IMR-90 (cell line): ENCODE measurements at regions not wholly inside any gene's neighbourhood (a gene's known extent, or its start where the extent isn't known, plus 50 kb on each side); places are given as distances from the start of the nearest gene placed in this dataset.

ENCODE experiments used
- ATAC-seq: fragments of 200-7000 bp; cut with Tn5 transposase; 2 replicates; pipeline ENCODE4 v1.9.1; 2020; ENCODE audit warnings: low read depth, mild to moderate bottlenecking, moderate library complexity
- BruUV-seq: library from RNA; stranded (reverse); fragments of 400-500 nt; replicated peaks from 2 replicates; lab custom pipeline; 2021; lab: Mats Ljungman, UMichigan
- CTCF ChIA-PET: fragments of 300-600 bp; formaldehyde crosslinking; extraction: SDS; loops from one replicate; lab custom pipeline; 2021; ENCODE audit warnings: antibody characterized with exemption; lab: Yijun Ruan, JAX
- POLR2A ChIA-PET: fragments of 300-600 bp; sonication (Branson Sonifier 250); formaldehyde crosslinking; loops from one replicate; lab custom pipeline; 2022; ENCODE audit warnings: antibody characterized with exemption; ENCODE audit not compliant: unreplicated experiment; lab: Charles Lee
- DNase-seq: peaks from one replicate; pipeline ENCODE4 v3.0.0; 2013
- H2AFZ ChIP-seq: replicated peaks from 2 replicates; pipeline ENCODE3; 2013; ENCODE audit warnings: low read length, mild to moderate bottlenecking; ENCODE audit not compliant: poor library complexity
- H2AK5ac ChIP-seq: 2 replicates; pipeline ENCODE4 v1.6.1; 2013; ENCODE audit warnings: low read depth, low read length, inconsistent platforms
- H2AK9ac ChIP-seq: replicated peaks from 2 replicates; pipeline ENCODE3; 2013; ENCODE audit warnings: mild to moderate bottlenecking, low read depth, low read length, moderate library complexity; ENCODE audit not compliant: poor library complexity
- H2BK120ac ChIP-seq: 2 replicates; pipeline ENCODE4 v1.6.1; 2013; ENCODE audit warnings: low read depth, low read length, inconsistent platforms
- H2BK15ac ChIP-seq: 3 replicates; pipeline ENCODE4 v1.6.1; 2013; ENCODE audit warnings: low read depth, low read length, inconsistent platforms
- H2BK20ac ChIP-seq: 2 replicates; pipeline ENCODE4 v1.6.1; 2013; ENCODE audit warnings: low read depth, mild to moderate bottlenecking, inconsistent platforms, low read length, moderate library complexity
- H2BK5ac ChIP-seq: 2 replicates; pipeline ENCODE4 v1.6.1; 2013; ENCODE audit warnings: mild to moderate bottlenecking, low read depth, low read length, inconsistent platforms; ENCODE audit not compliant: poor library complexity, severe bottlenecking
- H3K14ac ChIP-seq: replicated peaks from 2 replicates; pipeline ENCODE4 v1.6.1; 2013; ENCODE audit warnings: low read depth, low read length, inconsistent platforms
- H3K18ac ChIP-seq: 2 replicates; pipeline ENCODE4 v1.6.1; 2013; ENCODE audit warnings: low read depth, low read length, control low read depth
- H3K23ac ChIP-seq: 2 replicates; pipeline ENCODE4 v1.6.1; 2013; ENCODE audit warnings: low read depth, low read length, inconsistent platforms
- H3K27ac ChIP-seq: 2 replicates; pipeline ENCODE4 v1.5.1; 2013; ENCODE audit warnings: mild to moderate bottlenecking, control low read depth, low read length; ENCODE audit not compliant: insufficient read depth
- H3K27me3 ChIP-seq: 2 replicates; pipeline ENCODE4 v1.6.1; 2013; ENCODE audit warnings: low read length; ENCODE audit not compliant: control insufficient read depth, insufficient read depth
- H3K36me3 ChIP-seq: 2 replicates; pipeline ENCODE4 v1.6.1; 2013; ENCODE audit warnings: low read length, mixed read lengths; ENCODE audit not compliant: control insufficient read depth, insufficient read depth
- H3K4ac ChIP-seq: 2 replicates; pipeline ENCODE4 v1.6.1; 2013; ENCODE audit warnings: low read depth, low read length, inconsistent platforms
- H3K4me1 ChIP-seq: 2 replicates; pipeline ENCODE4 v1.6.1; 2013; ENCODE audit warnings: low read length, mixed read lengths; ENCODE audit not compliant: control insufficient read depth, insufficient read depth
- H3K4me2 ChIP-seq: 2 replicates; pipeline ENCODE4 v1.6.1; 2013; ENCODE audit warnings: low read depth, mild to moderate bottlenecking, control low read depth, low read length, moderate library complexity
- H3K4me3 ChIP-seq: 2 replicates; pipeline ENCODE4 v1.5.1; 2013; ENCODE audit warnings: low read depth, mild to moderate bottlenecking, control low read depth, low read length, moderate library complexity; ENCODE audit not compliant: insufficient read depth
- H3K56ac ChIP-seq: 2 replicates; pipeline ENCODE4 v1.6.1; 2013; ENCODE audit warnings: low read length, inconsistent platforms; ENCODE audit not compliant: insufficient read depth; ENCODE audit errors: extremely low read depth
- H3K79me1 ChIP-seq, 2 experiments: 2 replicates each; pipeline ENCODE4 v1.6.1; 2013; ENCODE audit warnings: low read length in 2 of 2, inconsistent platforms in 1 of 2, low read depth in 1 of 2
- H3K9ac ChIP-seq: 2 replicates; pipeline ENCODE4 v1.6.1; 2013; ENCODE audit warnings: low read depth, low read length, control low read depth
- H3K9me1 ChIP-seq: 2 replicates; pipeline ENCODE4 v1.6.1; 2013; ENCODE audit warnings: low read length, inconsistent platforms; ENCODE audit not compliant: insufficient read depth
- H3K9me3 ChIP-seq: 2 replicates; pipeline ENCODE4 v1.6.1; 2013; ENCODE audit warnings: low read length; ENCODE audit not compliant: control insufficient read depth, insufficient read depth
- H4K20me1 ChIP-seq: 2 replicates; pipeline ENCODE4 v1.6.1; 2013; ENCODE audit warnings: low read length, inconsistent platforms; ENCODE audit not compliant: insufficient read depth
- H4K5ac ChIP-seq: 2 replicates; pipeline ENCODE4 v1.6.1; 2013; ENCODE audit warnings: mild to moderate bottlenecking, low read depth, low read length, control low read depth
- H4K8ac ChIP-seq, 2 experiments: 2 replicates each; pipeline ENCODE4 v1.6.1; 2013; ENCODE audit warnings: low read depth in 2 of 2, low read length in 2 of 2, control low read depth in 1 of 2, inconsistent platforms in 1 of 2
- H4K91ac ChIP-seq: 2 replicates; pipeline ENCODE4 v1.6.1; 2013; ENCODE audit warnings: low read depth, low read length, inconsistent platforms; ENCODE audit not compliant: insufficient read depth
- CHD1 ChIP-seq: IDR thresholded peaks from 2 replicates; pipeline ENCODE4 v1.6.1; 2012; ENCODE audit warnings: low read depth, low read length, improper control_type of control experiment
- CTCF ChIP-seq: conservative IDR thresholded peaks from 2 replicates; pipeline ENCODE4 v1.5.1; 2012; ENCODE audit warnings: mild to moderate bottlenecking, low read depth, low read length, improper control_type of control experiment
- FOS ChIP-seq: fragments of 150-350 bp; IDR thresholded peaks from 2 replicates; pipeline ENCODE4 v1.6.1; 2016; ENCODE audit warnings: low read depth, low read length
- MAFK ChIP-seq: IDR thresholded peaks from 2 replicates; pipeline ENCODE4 v1.6.1; 2012; ENCODE audit warnings: low read depth, low read length, improper control_type of control experiment
- MAZ ChIP-seq: IDR thresholded peaks from 2 replicates; pipeline ENCODE4 v1.6.1; 2012; ENCODE audit warnings: low read depth, mild to moderate bottlenecking, low read length, improper control_type of control experiment, moderate library complexity, borderline replicate concordance
- NFE2L2 ChIP-seq: fragments of 150-350 bp; IDR thresholded peaks from 2 replicates; pipeline ENCODE4 v1.6.1; 2016; ENCODE audit warnings: low read depth, mild to moderate bottlenecking, low read length
- POLR2A ChIP-seq: IDR thresholded peaks from 2 replicates; pipeline ENCODE4 v1.6.1; 2012; ENCODE audit warnings: mild to moderate bottlenecking, low read depth, low read length
- RCOR1 ChIP-seq: IDR thresholded peaks from 2 replicates; pipeline ENCODE4 v1.6.1; 2012; ENCODE audit warnings: mild to moderate bottlenecking, low read length, improper control_type of control experiment; ENCODE audit not compliant: insufficient replicate concordance
- RFX5 ChIP-seq: IDR thresholded peaks from 2 replicates; pipeline ENCODE4 v1.8.0; 2012; ENCODE audit warnings: low read depth, mild to moderate bottlenecking, low read length, moderate library complexity
- SMC3 ChIP-seq: fragments of 150-350 bp; IDR thresholded peaks from 2 replicates; pipeline ENCODE4 v1.6.1; 2016; ENCODE audit warnings: low read depth, mild to moderate bottlenecking, antibody characterized with exemption, low read length, moderate library complexity
- USF2 ChIP-seq: fragments of 150-350 bp; IDR thresholded peaks from 2 replicates; pipeline ENCODE4 v1.6.1; 2017; ENCODE audit warnings: mild to moderate bottlenecking, antibody characterized with exemption, low read length, low read depth
- WGBS, 2 experiments: methylation state at CpG; one replicate each; pipeline versions ENCODE4 v1.1.5 to v1.1.7; 2013; ENCODE audit warnings: missing lambda C conversion rate in 2 of 2; ENCODE audit not compliant: insufficient read length in 1 of 2; ENCODE audit errors: extremely low coverage in 2 of 2; 5-methylcytosine and 5-hydroxymethylcytosine counted together
- dilution Hi-C: fragments of 300-500 bp; cut with HindIII; formaldehyde crosslinking; loops from one replicate; pipeline ENCODE4 v1.14.3; 2018; ENCODE audit warnings: low sequenced_read_pairs; ENCODE audit not compliant: unreplicated experiment
- in situ Hi-C: fragments of 300-500 bp; cut with MboI; formaldehyde crosslinking; loops from 3 replicates; pipeline ENCODE4 v1.14.3; 2019; ENCODE audit warnings: low sequenced_read_pairs, inconsistent platforms, mixed read lengths
- intact Hi-C: fragments of 100-400 bp; cut with micrococcal nuclease; formaldehyde crosslinking; loops from 2 replicates; pipeline ENCODE4 v1.10.0; 2022

GRCh38 chr20:6439737-6440442, 317.1 kb upstream of the FERMT1 start:
- intact Hi-C loops (no loop called here), in situ Hi-C loops (no loop called here), dilution Hi-C loops (no loop called here)
- Histone ChIP-seq H3K4me3 (no peak overlapping the region), H2BK120ac (no peak overlapping the region), H2AK9ac (no peak overlapping the region), H4K20me1 (no peaks in the 10 kb centered on the region), H3K79me1 (no peaks in the 10 kb centered on the region), H3K36me3 (no peaks in the 10 kb centered on the region), H4K5ac (no peak overlapping the region), H3K27me3 (no peaks in the 10 kb centered on the region), H3K9me3 (no peaks in the 10 kb centered on the region), H3K23ac (no peak overlapping the region), H2BK15ac (no peak overlapping the region), H3K18ac (no peak overlapping the region), H3K9me1 (no peaks in the 10 kb centered on the region), H3K4me2 (no peak overlapping the region), H2AK5ac (no peak overlapping the region), H3K27ac (no peak overlapping the region), H2AFZ (no peak overlapping the region), H4K91ac (no peak overlapping the region), H4K8ac (no peak overlapping the region), H3K9ac (no peak overlapping the region), H3K14ac (no peak overlapping the region), H2BK5ac (no peak overlapping the region), H2BK20ac (no peak overlapping the region), H3K4me1 (no peaks in the 10 kb centered on the region), H3K56ac (no peak overlapping the region), H3K4ac (no peak overlapping the region)
- DNase-seq (no peak), ATAC-seq (no peak)
- POLR2A ChIA-PET: no interaction called here
- TF ChIP-seq RCOR1 (no peak), CTCF (no peak), MAZ (no peak), RFX5 (no peak), USF2 (no peak), FOS (no peak), NFE2L2 (no peak), MAFK (no peak), SMC3 (no peak), POLR2A (no peak), CHD1 (no peak)
- CTCF ChIA-PET: interaction anchor here (0.6 kb wide), 1 partner anchor 11 kb away, joined by 3 read pairs; no protein-coding TSS in a partner anchor
- BruUV-seq: no TSS peak
- 0% methylated on average over 1 of the region's 3 CpGs; no CpG with 5 or more reads in 1 of the 2 experiments for WGBS, 2 experiments
